CD4-positive, alpha-beta T cell treated with Interleukin-1 beta for 1 hour (primary cell): ENCODE measurements at regions not wholly inside any gene's neighbourhood (a gene's known extent, or its start where the extent isn't known, plus 50 kb on each side); places are given as distances from the start of the nearest gene placed in this dataset.

Source experiments
- DNase-seq, 2 donors: peaks; one replicate each; pipeline ENCODE4 v3.0.0-alpha.2; 2020 to 2022

DNA sequence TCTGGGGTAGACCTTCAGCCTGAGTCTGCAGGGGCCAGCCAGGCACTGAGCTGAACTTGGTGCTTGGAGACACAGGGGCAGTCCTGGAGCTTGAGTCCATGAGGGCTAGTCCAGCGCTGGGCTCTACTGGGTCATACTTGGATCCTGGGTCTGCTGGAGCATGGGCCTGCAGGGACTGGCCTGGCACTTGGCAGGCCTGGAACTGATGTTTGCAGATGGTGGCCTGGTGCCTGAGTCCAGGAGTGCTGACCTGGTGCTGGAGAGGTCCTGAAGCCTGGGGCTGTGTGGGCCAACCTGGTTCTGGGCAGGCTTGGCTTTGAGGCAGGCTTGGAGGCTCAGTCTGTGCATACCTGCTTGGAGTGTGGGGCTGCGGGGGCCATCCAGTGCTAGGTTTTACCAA, 143.4 kb upstream of the DSCAM start:
- DNase-seq, result no peak

DNA sequence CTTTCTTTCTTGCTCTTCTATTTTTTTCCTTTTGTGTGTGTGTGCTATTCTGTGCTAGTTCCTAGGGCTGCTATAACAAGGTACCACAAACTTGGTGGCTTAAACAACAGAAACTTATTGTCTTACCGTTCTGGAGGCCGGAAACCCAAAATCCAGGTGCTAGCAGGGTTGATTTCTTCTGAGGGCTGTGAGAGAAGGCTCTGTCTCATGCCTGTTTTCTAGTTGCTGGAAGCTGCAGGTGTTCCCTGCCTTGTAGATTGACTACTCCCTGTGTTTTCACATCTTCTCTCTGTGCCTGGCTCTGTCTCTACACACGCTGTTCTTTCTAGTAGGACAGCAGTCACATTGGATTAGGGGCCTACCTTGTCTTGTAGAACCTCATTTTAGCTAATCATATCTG, 150.9 kb upstream of the DSCAM start:
- no peak for DNase-seq

DNA sequence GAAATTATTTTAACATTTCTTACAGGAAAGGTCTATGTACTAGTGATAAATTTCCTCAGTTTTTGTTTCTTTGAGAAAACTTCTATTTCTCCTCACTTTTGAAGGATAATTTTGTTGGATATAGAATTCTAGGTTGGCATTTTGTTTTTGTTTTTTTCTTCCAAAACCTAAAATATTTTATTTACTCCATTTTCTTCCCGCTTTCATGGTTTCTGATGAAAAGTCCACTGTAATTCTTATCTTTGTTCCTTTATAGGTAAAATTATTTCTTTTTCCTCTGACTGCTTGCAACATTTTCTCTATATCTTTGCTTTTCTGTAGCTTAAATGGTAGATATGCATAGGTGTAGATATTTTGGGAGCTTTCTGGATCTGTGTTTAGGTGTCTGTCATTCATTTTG, 153.9 kb upstream of the DSCAM start:
- DNase-seq, result no peak

DNA sequence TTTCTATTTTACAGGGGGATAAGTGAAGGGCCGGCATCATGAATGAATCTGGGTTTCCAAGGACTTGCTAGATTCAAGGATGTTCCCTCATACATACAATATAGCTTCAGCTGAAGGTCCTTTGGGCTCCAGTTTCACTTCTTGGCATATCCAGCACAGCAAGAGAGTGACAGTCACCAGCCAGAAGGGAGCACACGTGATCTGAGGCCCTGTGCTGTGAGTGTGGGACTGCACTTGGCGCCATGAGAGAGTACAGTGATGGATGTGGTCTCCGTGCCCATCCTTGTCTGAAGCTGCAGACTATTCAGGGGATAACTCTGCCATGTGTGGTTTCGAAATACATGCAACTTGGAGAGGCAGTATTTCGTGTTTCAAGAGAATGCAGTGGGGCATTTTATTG, 159.7 kb upstream of the DSCAM start:
- DNase-seq, result no peak

DNA sequence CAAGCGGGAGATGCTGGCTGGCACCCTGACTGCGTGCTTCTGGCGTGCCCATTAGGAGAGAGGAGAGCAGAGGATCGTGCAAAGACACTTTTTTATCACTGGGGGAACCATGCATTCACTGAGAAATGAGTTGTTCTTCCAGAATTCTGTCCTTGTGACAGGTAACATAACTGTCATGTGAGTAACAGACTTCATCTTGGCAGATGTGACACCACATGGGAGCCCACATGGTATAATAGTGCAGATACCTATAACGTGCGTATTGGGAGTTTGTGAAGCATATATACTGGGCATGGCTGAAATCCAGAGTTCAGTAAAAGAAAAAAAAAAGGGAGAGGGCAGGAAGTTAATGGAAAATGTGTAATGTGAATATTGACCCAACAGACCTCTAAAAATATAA, 159.6 kb upstream of the BACE2 start:
- no peak for DNase-seq

DNA sequence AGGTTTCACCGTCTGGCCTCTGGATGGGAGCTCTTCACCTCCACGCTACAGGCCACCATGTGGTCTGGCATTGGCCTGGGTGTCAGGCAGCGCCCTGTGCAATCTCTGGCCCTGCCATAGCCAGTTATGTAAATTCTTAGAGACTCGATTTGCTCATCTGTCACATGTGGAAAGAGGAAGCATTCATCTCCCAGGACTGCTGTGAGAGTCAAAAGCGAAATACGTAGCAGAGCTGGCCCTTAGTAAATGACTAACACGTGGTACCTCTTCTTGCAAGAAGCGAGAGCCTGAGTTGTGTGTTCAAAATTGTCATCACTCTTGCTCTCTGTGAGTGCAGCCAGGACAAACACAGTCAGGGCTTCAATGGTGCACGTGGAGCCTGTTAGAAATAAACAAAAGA, 159.0 kb upstream of the BACE2 start:
- no peak for DNase-seq

DNA sequence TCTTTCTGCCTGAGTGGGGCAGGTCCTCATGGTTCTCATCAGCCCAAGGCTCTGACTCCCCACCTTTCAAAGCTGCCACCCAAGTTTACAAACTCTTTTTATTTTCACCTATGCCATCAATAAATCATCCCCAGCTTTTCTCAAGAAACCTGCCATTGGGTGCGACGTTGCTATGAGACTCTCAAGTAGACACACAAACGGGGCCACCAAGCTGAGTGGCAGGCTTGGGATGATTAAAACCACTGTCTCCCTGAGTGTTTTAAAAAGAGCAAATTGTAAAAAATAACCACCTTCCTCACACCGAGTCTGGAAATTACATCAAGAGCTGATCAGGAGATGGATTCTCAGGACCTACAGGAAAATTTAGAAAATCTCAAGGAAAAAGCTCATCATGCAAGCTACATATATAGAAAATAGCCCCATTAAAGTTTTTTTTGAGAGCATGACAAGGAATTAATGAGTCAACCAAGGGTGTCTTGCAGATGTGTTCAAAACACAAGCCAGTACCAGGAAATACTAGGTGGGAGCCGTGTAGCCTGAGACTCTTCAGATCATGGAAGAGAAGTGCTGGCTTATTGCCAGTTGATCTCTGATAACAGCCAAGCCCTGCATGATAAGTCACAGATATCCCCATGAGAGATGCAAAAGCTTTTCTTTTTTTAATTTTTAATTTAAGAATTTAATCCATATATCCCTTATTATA, 158.4 kb upstream of the BACE2 start:
- no peak for DNase-seq

DNA sequence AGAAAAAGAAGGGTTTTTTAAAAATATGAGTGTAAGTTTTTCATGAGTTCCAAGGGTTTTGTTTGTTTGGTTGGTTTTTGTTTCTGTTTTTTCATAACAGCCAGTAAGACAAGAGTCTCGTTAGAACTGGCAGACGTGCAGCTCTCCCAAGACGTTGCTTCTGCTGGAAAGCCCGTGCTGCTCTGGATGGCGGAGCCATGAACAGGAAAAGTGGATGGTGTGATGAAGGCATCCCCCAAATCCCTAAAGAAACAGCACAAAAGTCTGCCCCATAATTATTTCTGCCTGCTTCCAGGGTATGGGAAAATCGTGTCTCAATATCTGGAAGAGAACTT, 157.9 kb upstream of the BACE2 start:
- no peak for DNase-seq

DNA sequence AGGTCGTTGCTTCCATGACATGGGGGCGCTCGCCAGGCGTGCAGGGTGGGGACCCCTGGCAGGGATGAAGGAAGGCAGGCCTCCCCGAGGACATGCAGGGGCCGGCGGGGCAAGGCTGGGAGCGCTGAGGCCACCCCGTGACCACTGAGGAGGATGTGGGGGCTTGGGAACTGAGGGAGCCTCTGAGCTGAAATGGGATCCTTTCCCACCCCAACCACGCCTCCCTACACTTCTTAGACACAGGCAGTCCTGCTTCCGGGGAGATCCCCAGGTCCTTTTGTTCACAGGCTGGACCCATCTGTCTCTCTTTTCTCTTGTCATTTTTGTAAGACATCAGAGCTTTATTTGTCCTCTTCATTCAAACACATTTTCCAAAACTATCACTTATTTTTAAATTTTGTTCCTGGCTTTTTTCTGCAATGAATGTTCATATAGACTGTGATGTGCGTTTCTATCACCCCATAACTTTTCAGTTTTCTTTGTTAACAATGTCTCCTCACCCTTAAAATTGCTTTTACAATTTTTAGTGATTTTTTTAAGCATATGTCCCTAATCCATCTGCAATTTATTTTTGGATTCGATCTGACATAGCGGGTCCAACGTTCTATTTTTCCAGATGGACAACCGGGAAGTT, 156.7 kb upstream of the BACE2 start:
- no peak for DNase-seq

DNA sequence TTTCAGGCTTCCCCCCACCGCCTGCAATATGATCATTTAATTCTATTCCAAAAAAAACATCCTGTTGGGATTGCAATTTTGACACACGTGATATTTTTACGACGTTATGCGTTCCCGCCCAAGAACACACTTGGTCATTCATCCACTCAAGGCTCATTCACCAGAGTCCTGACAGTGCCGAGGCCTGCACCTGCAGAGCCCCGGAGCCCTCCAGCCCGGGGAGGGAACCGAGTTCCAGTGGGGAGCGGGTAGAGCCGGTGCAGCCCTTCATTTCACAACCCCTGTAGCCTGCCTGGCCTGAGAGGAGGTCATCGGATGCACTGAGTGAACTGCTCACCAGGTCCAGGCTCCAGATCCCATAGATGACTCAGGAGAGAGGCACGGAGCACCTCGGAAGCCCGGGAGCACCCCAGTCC, 156.0 kb upstream of the BACE2 start:
- DNase-seq, result no peak

DNA sequence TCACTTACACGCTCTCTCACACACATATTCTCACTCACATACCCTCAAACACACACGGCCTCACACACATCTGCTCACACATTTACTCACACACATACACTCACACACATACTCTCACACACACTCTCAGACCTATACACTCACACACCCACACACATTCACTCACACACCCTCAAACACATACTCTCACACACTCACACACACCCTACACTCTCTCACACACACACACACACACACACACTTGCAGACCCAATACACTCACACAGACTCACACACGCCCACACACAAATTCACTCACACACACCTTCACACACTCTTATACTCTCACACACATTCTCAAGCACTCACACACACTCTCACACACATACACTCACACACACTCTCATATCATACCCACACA, 155.5 kb upstream of the BACE2 start:
- DNase-seq, result no peak

DNA sequence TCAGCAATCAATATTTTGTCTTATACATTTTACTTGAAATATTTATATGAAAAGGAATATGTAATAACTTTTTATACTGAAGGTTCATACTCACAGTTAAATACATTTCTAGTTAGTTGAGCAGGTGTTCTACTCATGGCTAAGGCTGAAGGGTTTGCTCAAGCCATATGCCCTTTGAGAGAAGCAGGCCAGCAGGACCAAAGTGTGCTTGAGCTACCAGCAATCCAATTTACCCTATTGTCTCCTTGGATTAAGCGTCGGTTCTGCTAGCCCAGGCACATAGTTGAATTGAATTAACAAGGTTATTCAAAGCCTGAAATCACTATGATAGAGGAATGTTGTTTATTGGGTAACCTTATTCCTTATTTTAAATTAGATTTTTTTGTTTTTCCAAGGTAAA, 151.5 kb upstream of the BACE2 start:
- DNase-seq, result no peak

DNA sequence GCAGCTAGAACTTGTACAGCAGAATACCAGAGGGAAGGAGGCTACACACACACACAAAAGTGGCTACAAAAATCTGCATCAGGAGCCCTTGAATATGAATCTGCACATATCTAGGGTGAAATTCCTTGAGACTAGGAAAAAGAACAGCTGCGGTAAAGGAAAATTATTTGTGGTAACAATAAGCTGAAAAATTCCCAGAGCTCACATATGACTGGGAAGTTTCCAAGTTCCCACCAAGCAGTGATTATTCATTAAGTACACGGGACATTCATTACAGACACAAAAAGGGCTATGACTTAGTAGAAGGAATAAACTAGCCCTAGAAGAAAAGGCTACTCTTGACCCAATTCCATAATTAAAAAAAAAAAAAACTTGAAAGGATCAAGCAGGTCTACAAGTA, 149.5 kb upstream of the BACE2 start:
- no peak for DNase-seq

DNA sequence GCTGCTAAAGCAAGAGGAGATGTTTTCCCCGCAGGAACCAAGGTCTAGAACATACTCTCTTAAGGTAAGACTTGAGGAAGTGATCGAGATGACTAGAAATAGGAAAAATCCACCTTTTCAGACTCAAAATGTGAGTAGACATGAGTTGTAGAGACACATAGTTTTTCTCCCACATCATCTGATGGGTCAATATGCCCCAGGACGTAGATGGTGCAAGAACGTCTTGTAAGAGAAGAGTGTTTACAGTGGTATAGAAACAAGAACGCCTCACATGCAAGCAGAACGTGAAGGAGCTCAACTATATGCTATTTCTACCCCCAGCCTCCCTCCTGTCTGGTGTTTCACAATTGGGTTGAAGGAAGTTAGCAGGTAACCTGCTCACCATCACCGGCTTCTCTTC, 144.0 kb upstream of the BACE2 start:
- DNase-seq, result no peak

DNA sequence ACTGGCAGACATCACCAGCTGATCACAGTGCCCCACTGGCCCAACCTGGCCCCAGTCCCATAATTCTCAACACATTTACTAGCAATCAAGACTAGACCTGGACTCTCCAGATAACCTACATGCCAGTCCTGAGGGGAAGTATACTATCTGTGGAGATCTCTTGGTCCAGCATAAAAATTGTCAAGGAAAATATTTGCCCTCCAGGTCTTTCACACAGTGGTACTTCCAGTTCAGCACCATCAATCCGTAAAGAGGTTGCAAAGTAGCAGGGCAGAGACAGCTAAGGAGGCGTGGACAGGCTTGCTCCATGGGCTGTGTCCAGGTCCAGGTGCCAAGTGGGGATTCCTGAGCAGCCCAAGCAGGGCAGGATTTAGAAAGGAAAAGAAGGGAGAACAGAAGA, 143.6 kb upstream of the BACE2 start:
- DNase-seq, result no peak

DNA sequence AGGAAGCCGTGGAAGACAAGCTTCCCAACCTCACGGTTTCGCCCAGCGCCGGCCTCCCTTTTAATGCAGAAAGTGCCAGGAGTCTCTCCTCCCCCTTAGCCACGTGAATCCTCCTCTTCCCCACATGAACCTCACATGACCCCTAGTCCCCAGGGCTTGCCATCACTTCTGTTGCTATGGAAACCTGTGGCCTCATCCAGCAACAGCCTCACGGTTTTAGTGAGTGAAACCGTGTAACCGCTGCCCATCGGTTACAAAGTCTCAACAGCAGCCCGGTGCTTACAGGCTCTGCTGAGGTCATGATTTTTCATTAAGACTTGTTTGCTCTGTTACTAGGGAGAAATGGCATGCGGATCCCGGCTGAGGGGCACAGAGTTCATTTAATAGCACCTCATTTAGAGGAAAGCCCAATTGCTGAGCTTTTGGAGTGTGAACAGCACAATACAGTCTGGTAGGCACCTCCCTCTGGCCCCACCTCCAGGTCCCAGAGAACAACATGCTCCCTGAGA, 143.2 kb upstream of the BACE2 start:
- DNase-seq, result no peak

DNA sequence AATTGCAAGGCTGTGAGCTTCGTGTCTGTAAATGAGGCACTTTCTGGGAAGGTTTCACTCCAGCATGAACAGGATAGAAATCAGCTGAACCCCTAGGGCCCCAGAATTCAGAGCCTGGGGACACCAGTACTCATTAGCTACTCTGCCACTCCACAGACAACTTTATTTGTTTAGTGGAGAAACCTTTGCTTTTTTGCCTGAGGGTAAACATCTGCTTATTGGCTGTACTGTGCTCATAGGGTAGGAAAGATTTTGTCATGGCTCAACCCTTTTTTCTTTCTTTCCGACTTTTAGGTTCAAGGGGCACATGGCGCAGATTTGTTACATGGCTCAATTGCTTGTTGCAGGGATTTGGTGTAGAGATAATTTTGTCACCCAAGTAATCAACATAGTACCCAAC, 138.4 kb upstream of the BACE2 start:
- no peak for DNase-seq

DNA sequence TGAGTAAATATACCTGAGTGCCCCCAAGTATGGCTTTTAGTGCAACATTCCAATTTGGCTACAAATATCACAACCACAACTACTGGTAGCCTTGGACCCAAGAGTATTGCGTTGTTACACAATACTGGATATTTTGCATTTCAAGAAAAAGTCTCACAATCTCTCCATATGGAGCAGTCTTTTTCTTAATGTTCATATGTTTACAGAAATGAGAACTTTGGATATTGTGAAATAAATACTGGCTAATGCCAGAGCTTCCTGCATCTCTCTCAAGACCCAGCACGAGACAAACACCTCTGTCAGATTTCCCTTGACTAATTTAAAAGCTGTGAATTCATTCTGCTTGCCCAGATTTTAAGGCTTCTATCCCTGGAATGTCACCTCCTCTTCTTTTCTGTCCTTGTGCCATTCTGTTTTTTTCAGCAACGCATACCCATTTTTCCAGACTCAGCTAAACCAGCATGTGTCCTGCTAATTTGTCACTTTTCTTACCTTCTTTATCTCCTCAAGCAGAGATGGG, 136.2 kb upstream of the BACE2 start:
- no peak for DNase-seq

DNA sequence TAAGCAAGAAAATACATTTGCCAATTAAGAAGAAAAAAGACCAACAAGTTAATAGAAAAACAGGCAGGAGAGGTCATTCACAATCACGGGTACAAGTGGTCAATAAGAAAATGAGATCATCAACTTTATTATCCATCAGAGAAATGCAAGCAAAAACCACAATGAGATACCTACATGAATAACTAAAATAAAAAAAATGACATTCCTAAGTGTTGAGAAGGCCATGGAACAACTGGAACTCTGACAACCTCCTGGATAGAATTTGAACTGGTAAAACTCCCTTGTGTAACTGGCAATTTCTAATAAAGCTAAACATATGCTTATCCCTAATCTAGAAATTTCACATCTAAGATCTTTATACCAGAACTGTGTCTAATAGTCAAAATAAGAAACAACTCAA, 135.4 kb upstream of the BACE2 start:
- DNase-seq, result no peak

DNA sequence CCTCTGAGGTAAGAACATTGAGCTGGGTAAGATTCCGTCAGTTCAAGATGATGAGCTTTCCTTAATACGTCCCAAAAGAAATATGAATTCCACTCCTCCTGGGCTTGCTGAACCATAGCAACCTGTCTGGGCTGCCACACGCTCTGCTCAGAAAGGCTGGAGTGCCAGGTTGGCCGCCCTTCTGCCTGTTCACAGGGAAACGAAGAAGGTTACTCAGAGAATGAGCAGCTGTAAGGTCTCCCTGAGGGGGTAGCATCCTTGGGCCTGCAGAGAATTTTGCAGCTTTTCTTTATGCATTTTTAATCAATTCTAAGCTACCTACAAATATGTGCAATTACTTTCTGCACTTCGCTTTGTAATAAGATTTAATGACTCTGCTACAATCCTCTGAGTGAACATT, 130.7 kb upstream of the BACE2 start:
- no peak for DNase-seq

DNA sequence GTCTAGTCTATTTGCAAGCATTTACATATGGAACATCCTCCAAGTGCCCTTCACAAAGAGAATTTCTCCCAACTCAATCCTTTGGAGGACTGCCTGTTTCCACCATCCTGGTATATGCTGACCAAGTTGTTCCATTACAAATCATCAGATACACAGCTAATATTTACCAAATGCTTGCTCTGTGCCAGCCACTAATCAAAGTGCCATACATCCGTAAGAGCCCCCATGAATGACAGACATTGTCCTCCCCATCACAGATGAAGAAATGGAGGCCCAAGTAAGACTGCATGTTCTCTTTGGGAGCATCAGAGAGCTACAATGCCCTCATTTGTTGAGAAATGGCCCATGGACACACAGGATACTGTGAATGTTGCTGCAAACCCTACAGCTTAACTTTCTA, 130.0 kb upstream of the BACE2 start:
- no peak for DNase-seq

DNA sequence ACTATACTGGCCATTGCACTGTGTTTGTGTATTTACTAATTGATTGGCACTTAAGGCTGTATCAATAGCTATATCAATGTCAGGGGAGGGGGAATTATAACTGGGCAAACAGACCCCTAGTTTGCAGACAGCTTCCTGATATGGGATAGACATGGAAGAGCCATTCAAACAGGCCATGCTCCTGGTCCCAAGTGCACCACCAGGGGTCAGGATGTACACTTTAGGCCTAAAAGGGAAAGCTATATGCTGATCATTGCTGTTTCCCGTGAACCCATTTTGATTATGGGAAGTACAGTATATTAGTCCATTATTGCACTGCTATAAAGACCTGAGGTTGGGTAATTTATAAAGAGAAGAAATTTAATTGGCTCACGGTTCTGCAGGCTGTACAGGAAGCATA, 124.9 kb upstream of the BACE2 start:
- DNase-seq, result no peak

DNA sequence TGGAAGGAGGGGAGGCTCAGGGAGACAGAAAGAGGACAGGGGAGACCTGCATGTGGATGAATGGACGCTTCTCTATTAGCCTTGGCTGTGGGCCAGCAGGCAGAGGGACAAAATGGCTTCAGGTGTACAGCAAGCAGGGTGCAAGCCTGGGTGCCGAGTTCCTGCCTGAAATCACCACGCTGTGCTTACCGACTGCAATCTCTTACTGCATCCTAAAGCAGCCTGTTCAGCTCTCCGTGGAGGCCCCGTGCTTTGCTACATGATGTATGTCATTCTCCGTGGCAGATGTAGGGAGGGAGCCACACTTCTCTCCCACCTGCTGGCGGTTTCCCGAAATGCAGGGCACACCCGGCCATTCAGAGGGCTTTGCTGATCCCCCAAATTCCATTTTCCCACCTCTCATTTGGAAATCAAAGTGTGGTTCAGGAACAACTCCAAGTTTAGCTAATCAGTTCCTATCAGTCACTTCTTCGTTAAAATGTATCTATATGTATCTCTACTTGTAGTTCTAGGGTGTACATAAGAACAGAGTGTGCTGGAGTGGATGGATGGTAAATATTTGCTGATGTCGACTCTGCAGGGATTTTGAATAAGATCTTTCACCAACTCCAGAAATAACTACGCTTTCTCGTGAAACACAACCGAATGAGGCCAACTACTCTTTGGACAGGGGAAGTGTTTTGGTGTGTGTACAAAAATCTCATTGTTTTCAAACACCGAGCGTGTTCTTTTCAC, 122.3 kb upstream of the BACE2 start:
- DNase-seq, result no peak

DNA sequence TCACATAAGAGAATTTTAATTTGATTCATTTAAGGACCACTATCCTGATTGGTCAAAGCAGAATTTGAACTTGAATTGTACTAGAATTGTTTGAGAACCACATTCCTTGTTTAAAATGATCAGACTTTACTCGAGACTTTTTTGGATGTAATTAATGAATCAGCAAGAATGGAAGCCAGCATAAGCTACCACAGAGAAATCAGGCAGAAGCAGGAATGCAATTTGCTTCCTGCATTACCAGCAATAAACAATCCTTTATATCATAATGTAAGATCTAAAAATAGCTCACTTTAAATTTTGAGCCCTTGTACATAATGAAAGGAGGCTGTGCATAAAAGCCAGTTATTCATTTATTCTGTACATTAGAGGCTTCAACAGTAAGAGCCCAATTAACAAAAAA, 119.8 kb upstream of the BACE2 start:
- no peak for DNase-seq
